SK-N-SH treated with all-trans-retinoic acid at 6 μM for 48 hours (cell line): ENCODE measurements at regions not wholly inside any gene's neighbourhood (a gene's known extent, or its start where the extent isn't known, plus 50 kb on each side); places are given as distances from the start of the nearest gene placed in this dataset.

Experiments used
- ATAC-seq: fragments of 200-7000 bp; cut with Tn5 transposase; 3 replicates; pipeline ENCODE4 v1.9.1; 2020; ENCODE audit warnings: mild to moderate bottlenecking, moderate library complexity
- ARNTL ChIP-seq: fragments of 450-650 bp; formaldehyde crosslinking; IDR thresholded peaks from 2 replicates; pipeline ENCODE4 v1.5.0; 2020; ENCODE audit warnings: low read depth, mild to moderate bottlenecking, moderate library complexity, borderline replicate concordance
- BACH2 ChIP-seq: fragments of 250-450 bp; sonication (Bioruptor Pico); IDR thresholded peaks from 2 replicates; pipeline ENCODE4 v1.9.0; 2021; ENCODE audit warnings: mild to moderate bottlenecking, borderline replicate concordance
- CSDC2 ChIP-seq: fragments of 250-450 bp; sonication (Bioruptor Pico); IDR thresholded peaks from 2 replicates; pipeline ENCODE4 v1.5.0; 2020; ENCODE audit warnings: mild to moderate bottlenecking, moderate library complexity
- GLIS3 ChIP-seq: fragments of 250-450 bp; sonication (Bioruptor Pico); IDR thresholded peaks from 2 replicates; pipeline ENCODE4 v1.5.0; 2020; ENCODE audit warnings: mild to moderate bottlenecking, moderate library complexity
- ISL1 ChIP-seq: fragments of 250-450 bp; sonication (Bioruptor Pico); IDR thresholded peaks from 2 replicates; pipeline ENCODE4 v2.1.2; 2022; ENCODE audit warnings: mild to moderate bottlenecking, moderate library complexity
- OSR1 ChIP-seq: fragments of 250-450 bp; sonication (Bioruptor Pico); IDR thresholded peaks from 2 replicates; pipeline ENCODE4 v1.8.0; 2022; ENCODE audit warnings: moderate library complexity, mild to moderate bottlenecking, inconsistent platforms
- PPARA ChIP-seq: fragments of 250-450 bp; sonication (Bioruptor Pico); IDR thresholded peaks from 2 replicates; pipeline ENCODE4 v1.5.0; 2020; ENCODE audit warnings: mild to moderate bottlenecking, borderline replicate concordance
- SNAI2 ChIP-seq: fragments of 250-450 bp; sonication (Bioruptor Pico); IDR thresholded peaks from 2 replicates; pipeline ENCODE4 v1.5.0; 2020; ENCODE audit warnings: mild to moderate bottlenecking, moderate library complexity
- TCF4 ChIP-seq: fragments of 250-450 bp; sonication (Bioruptor Pico); IDR thresholded peaks from 2 replicates; pipeline ENCODE4 v1.8.0; 2021; ENCODE audit warnings: mild to moderate bottlenecking, moderate library complexity, borderline replicate concordance
- TOX ChIP-seq: fragments of 250-450 bp; sonication (Bioruptor Pico); IDR thresholded peaks from 2 replicates; pipeline ENCODE4 v1.8.0; 2021; ENCODE audit warnings: mild to moderate bottlenecking, moderate library complexity, borderline replicate concordance
- ZC3H10 ChIP-seq: fragments of 250-450 bp; sonication (Bioruptor Pico); IDR thresholded peaks from 2 replicates; pipeline ENCODE4 v1.5.1; 2021; ENCODE audit warnings: mild to moderate bottlenecking, moderate library complexity
- ZFP3 ChIP-seq: fragments of 250-450 bp; sonication (Bioruptor Pico); IDR thresholded peaks from 2 replicates; pipeline ENCODE4 v1.5.0; 2020; ENCODE audit warnings: mild to moderate bottlenecking, moderate library complexity
- ZFP30 ChIP-seq: fragments of 450-650 bp; formaldehyde crosslinking; IDR thresholded peaks from 2 replicates; pipeline ENCODE4 v1.5.0; 2022; ENCODE audit warnings: mild to moderate bottlenecking, moderate library complexity
- ZNF70 ChIP-seq: fragments of 450-650 bp; formaldehyde crosslinking; IDR thresholded peaks from 2 replicates; pipeline ENCODE4 v1.5.0; 2020; ENCODE audit warnings: mild to moderate bottlenecking, moderate library complexity
- ZNF8 ChIP-seq: fragments of 450-650 bp; formaldehyde crosslinking; IDR thresholded peaks from 2 replicates; pipeline ENCODE4 v1.5.0; 2020; ENCODE audit warnings: mild to moderate bottlenecking, moderate library complexity
- TF ChIP-seq, protein P1 (sequence below): fragments of 250-450 bp; sonication (Bioruptor Pico); IDR thresholded peaks from 2 replicates; pipeline ENCODE4 v1.8.0; 2021; ENCODE audit warnings: low read depth, mild to moderate bottlenecking, moderate library complexity, borderline replicate concordance
- TF ChIP-seq, protein P2 (sequence below): fragments of 250-450 bp; sonication (Bioruptor Pico); IDR thresholded peaks from 2 replicates; pipeline ENCODE4 v1.5.0; 2020; ENCODE audit warnings: mild to moderate bottlenecking, moderate library complexity
- TF ChIP-seq, protein P3 (sequence below): fragments of 250-450 bp; sonication (Bioruptor Pico); IDR thresholded peaks from 2 replicates; pipeline ENCODE4 v1.5.1; 2020; ENCODE audit warnings: low read depth, mild to moderate bottlenecking, moderate library complexity
- TF ChIP-seq, protein P4 (sequence below): fragments of 250-450 bp; sonication (Bioruptor Pico); IDR thresholded peaks from 2 replicates; pipeline ENCODE4 v1.5.1; 2021; ENCODE audit warnings: mild to moderate bottlenecking, moderate library complexity

DNA sequence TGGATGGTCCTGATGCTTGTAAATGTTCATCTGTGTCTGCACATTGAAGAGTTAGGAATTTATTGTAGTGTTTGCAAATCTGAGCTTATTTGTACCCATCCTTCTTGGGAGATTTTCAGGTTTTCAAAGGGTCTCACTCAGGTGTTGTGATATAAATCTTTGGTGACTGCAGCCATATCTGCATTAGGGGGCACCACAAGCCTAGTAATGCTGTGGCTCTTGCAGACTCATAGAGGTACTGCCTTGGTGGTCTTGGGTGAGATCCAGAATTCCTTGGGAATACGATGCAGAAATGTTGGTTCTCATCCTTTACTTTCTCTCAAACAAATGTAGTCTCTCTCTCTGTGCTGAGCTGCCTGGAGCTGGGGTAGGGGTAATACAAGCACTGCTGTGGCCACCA lies 405.9 kb downstream of the TTLL7 start:
- ATAC-seq, result no peak
- TF ChIP-seq TCF4 (CRISPR knock-in tag) (no peak), OSR1 (no peak), ZC3H10 (CRISPR knock-in tag) (no peak), ZNF8 (CRISPR knock-in tag) (no peak), ARNTL (CRISPR knock-in tag) (no peak), SNAI2 (CRISPR knock-in tag) (no peak), CSDC2 (CRISPR knock-in tag) (no peak), ZFP3 (CRISPR knock-in tag) (no peak), GLIS3 (CRISPR knock-in tag) (no peak), BACH2 (CRISPR knock-in tag) (no peak), TOX (CRISPR knock-in tag) (no peak)
- TF ChIP-seq, protein P1, sequence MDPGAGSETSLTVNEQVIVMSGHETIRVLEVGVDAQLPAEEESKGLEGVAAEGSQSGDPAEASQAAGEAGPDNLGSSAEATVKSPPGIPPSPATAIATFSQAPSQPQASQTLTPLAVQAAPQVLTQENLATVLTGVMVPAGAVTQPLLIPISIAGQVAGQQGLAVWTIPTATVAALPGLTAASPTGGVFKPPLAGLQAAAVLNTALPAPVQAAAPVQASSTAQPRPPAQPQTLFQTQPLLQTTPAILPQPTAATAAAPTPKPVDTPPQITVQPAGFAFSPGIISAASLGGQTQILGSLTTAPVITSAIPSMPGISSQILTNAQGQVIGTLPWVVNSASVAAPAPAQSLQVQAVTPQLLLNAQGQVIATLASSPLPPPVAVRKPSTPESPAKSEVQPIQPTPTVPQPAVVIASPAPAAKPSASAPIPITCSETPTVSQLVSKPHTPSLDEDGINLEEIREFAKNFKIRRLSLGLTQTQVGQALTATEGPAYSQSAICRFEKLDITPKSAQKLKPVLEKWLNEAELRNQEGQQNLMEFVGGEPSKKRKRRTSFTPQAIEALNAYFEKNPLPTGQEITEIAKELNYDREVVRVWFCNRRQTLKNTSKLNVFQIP, result no peak
- TF ChIP-seq, protein P2, sequence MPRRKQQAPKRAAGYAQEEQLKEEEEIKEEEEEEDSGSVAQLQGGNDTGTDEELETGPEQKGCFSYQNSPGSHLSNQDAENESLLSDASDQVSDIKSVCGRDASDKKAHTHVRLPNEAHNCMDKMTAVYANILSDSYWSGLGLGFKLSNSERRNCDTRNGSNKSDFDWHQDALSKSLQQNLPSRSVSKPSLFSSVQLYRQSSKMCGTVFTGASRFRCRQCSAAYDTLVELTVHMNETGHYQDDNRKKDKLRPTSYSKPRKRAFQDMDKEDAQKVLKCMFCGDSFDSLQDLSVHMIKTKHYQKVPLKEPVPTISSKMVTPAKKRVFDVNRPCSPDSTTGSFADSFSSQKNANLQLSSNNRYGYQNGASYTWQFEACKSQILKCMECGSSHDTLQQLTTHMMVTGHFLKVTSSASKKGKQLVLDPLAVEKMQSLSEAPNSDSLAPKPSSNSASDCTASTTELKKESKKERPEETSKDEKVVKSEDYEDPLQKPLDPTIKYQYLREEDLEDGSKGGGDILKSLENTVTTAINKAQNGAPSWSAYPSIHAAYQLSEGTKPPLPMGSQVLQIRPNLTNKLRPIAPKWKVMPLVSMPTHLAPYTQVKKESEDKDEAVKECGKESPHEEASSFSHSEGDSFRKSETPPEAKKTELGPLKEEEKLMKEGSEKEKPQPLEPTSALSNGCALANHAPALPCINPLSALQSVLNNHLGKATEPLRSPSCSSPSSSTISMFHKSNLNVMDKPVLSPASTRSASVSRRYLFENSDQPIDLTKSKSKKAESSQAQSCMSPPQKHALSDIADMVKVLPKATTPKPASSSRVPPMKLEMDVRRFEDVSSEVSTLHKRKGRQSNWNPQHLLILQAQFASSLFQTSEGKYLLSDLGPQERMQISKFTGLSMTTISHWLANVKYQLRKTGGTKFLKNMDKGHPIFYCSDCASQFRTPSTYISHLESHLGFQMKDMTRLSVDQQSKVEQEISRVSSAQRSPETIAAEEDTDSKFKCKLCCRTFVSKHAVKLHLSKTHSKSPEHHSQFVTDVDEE (CRISPR knock-in tag), result no peak
- TF ChIP-seq, protein P3, sequence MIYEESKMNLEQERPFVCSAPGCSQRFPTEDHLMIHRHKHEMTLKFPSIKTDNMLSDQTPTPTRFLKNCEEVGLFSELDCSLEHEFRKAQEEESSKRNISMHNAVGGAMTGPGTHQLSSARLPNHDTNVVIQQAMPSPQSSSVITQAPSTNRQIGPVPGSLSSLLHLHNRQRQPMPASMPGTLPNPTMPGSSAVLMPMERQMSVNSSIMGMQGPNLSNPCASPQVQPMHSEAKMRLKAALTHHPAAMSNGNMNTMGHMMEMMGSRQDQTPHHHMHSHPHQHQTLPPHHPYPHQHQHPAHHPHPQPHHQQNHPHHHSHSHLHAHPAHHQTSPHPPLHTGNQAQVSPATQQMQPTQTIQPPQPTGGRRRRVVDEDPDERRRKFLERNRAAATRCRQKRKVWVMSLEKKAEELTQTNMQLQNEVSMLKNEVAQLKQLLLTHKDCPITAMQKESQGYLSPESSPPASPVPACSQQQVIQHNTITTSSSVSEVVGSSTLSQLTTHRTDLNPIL (CRISPR knock-in tag), result no peak
- TF ChIP-seq, protein P4, sequence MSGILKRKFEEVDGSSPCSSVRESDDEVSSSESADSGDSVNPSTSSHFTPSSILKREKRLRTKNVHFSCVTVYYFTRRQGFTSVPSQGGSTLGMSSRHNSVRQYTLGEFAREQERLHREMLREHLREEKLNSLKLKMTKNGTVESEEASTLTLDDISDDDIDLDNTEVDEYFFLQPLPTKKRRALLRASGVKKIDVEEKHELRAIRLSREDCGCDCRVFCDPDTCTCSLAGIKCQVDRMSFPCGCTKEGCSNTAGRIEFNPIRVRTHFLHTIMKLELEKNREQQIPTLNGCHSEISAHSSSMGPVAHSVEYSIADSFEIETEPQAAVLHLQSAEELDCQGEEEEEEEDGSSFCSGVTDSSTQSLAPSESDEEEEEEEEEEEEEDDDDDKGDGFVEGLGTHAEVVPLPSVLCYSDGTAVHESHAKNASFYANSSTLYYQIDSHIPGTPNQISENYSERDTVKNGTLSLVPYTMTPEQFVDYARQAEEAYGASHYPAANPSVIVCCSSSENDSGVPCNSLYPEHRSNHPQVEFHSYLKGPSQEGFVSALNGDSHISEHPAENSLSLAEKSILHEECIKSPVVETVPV, result no peak
- TF ChIP-seq, all 23 proteins: peak for 0

DNA sequence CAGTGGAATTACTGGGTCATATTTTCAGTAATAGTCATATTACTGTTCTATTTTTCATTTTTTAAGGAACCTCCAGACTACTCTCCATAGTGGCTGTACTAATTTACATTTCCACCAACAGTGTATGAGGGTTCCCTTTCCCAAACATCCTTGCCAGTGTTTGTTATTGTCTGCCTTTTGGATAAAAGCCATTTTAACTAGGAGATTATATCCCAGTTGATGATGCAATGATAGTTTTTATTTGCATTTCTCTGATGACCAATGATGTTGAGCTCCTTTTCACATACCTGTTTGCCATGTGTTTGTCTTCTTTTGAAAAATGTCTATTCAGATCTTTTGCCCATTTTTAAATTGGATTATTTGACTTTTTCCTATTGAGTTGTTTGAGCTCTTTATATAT lies 410.8 kb downstream of the TTLL7 start:
- TF ChIP-seq, protein P1, result no peak
- TF ChIP-seq GLIS3 (CRISPR knock-in tag) (no peak), TOX (CRISPR knock-in tag) (no peak), CSDC2 (CRISPR knock-in tag) (no peak), PPARA (CRISPR knock-in tag) (no peak), ZNF70 (CRISPR knock-in tag) (no peak), ZC3H10 (CRISPR knock-in tag) (no peak), ZFP3 (CRISPR knock-in tag) (no peak), ZNF8 (CRISPR knock-in tag) (no peak), ZFP30 (CRISPR knock-in tag) (no peak), ISL1 (CRISPR knock-in tag) (no peak), SNAI2 (CRISPR knock-in tag) (no peak), ARNTL (CRISPR knock-in tag) (no peak), OSR1 (no peak)
- TF ChIP-seq, protein P2 (CRISPR knock-in tag), result no peak
- TF ChIP-seq, protein P3 (CRISPR knock-in tag), result no peak
- ATAC-seq, result no peak
